ENCODE measurements at regions not wholly inside any gene's neighbourhood (a gene's known extent, or its start where the extent isn't known, plus 50 kb on each side); places are given as distances from the start of the nearest gene placed in this dataset.
"Not testable (repeated sequence)": the region's sequence is repeated elsewhere in the genome, so short reads cannot be mapped to it uniquely, and the experiment has no call there.

DNA sequence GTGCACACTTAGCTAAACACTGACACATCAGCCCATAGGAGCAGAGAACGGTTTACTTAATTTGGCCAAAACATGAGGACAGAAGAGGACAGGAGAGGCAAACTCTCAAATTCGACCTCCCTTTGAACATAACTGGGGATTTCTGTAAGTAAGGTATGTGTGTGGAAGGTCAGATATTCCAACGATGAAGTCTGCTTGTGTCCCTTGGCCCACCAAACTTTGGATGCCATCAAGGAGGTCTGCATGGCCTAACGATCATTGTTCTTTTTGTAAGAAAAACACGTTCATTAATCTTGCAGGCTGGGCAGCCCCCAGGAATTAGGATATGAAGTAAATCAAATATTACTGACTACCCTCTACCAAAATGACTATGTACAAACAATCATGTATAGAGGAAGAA lies 908.5 kb upstream of the ATXN7L3B start:
- ATAC-seq (no peak), DNase-seq (no peak)
- Histone ChIP-seq H3K27me3 (ENCODE audit: control insufficient read depth, insufficient read depth) (no peaks in the 10 kb centered on the region), H3K27ac (ENCODE audit: low read length) (no peak overlapping the region), H3K4me3 (ENCODE audit: low read length) (no peak overlapping the region), H3K9me3 (ENCODE audit: control insufficient read depth, low read length) (no peaks in the 10 kb centered on the region), H3K4me1 (ENCODE audit: control insufficient read depth, insufficient read depth, low read length) (no peaks in the 10 kb centered on the region)
- intact Hi-C loops (cut with DNase I), result no loop called here
- WGBS, result 73% methylated on average over 5 of the region's 5 CpGs

- intact Hi-C loops (cut with DNase I), result no loop called here
- WGBS, result 38% methylated on average over 4 of the region's 4 CpGs
- Histone ChIP-seq H3K4me1 (ENCODE audit: control insufficient read depth, insufficient read depth, low read length) (no peaks in the 10 kb centered on the region), H3K4me3 (ENCODE audit: low read length) (no peak overlapping the region), H3K27ac (ENCODE audit: low read length) (no peak overlapping the region), H3K9me3 (ENCODE audit: control insufficient read depth, low read length) (no peaks in the 10 kb centered on the region), H3K27me3 (ENCODE audit: control insufficient read depth, insufficient read depth) (no peaks in the 10 kb centered on the region)
- DNase-seq (no peak), ATAC-seq (no peak)
Measured at GRCh38 chr12:73629893-73630831, 907.5 kb upstream of the ATXN7L3B start.

- H3K27ac ChIP-seq (ENCODE audit: low read length), result no peak overlapping the region
- no peaks in the 10 kb centered on the region for H3K9me3 ChIP-seq (ENCODE audit: control insufficient read depth, low read length)
- DNase-seq (no peak), ATAC-seq (no peak)
- H3K27me3 ChIP-seq (ENCODE audit: control insufficient read depth, insufficient read depth), result no peaks in the 10 kb centered on the region
- no peak overlapping the region for H3K4me3 ChIP-seq (ENCODE audit: low read length)
- no peaks in the 10 kb centered on the region for H3K4me1 ChIP-seq (ENCODE audit: control insufficient read depth, insufficient read depth, low read length)
- intact Hi-C loops (cut with DNase I), result no loop called here
Measured at GRCh38 chr12:73632191-73632590, 905.4 kb upstream of the ATXN7L3B start.

DNA sequence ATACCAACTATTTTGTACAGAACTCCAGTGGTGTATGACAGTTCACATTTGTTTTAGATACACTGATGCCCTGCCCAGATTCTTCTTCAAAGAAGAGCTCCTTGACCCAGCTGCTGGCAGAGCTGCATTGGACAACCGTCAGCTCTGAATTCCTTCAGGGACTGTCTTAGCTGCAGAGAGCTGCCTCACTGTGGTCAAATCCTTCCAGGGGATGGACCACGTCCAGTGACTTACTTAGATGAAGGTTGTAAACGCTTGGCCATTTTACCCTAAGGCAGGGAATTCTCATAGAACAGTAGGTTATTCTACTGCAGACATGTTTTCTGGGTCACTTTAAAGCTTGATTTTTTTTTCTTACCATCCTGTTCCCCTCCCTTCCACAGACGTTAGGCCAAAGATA lies 905.0 kb upstream of the ATXN7L3B start:
- Histone ChIP-seq H3K27ac (ENCODE audit: low read length) (no peak overlapping the region), H3K4me1 (ENCODE audit: control insufficient read depth, insufficient read depth, low read length) (no peaks in the 10 kb centered on the region), H3K27me3 (ENCODE audit: control insufficient read depth, insufficient read depth) (no peaks in the 10 kb centered on the region), H3K4me3 (ENCODE audit: low read length) (no peak overlapping the region), H3K9me3 (ENCODE audit: control insufficient read depth, low read length) (no peaks in the 10 kb centered on the region)
- WGBS, result 52% methylated on average over 4 of the region's 4 CpGs
- DNase-seq (no peak), ATAC-seq (no peak)
- intact Hi-C loops (cut with DNase I), result no loop called here

DNA sequence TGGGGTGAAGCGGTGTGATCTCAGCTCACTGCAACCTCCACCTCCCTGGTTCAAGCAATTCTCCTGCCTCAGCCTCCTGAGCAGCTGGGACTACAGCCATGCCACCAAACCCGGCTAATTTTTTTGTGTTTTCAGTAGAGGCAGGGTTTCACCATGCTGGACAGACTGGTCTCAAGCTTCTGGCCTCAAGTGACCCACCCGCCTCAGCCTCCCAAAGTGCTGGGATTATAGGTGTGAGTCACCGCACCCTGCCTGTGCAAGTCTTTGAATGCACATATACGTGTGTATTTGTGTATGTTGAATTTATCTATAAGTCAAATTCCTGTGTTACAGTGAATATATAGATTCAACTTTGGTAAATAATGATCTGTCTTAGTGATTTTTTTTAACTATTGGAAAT lies 898.2 kb upstream of the ATXN7L3B start:
- H3K9me3 ChIP-seq (ENCODE audit: control insufficient read depth, low read length); H3K27me3 ChIP-seq (ENCODE audit: control insufficient read depth, insufficient read depth); intact Hi-C loops (cut with DNase I); H3K4me1 ChIP-seq (ENCODE audit: control insufficient read depth, insufficient read depth, low read length); ATAC-seq; H3K4me3 ChIP-seq (ENCODE audit: low read length); DNase-seq; H3K27ac ChIP-seq (ENCODE audit: low read length): not testable (repeated sequence)
- 83% methylated on average over 5 of the region's 5 CpGs for WGBS

DNA sequence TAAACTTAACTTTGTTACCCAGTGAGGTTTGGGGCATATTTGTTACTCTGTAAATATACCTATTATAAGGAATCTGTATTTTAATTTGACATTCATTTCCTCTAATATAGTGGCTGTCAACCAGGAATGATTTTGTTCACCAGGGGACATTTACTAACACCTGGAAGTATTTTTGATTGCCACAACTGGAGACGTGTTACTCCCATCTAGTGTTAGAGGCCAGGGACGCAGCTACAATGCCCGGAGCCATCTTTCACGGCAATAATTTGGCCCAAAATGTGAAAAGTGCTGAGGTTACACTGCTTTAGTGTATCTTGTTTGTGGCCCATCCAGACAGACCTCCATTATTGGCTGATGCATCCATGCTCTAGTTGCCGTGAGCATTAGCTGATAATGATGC lies 881.3 kb upstream of the ATXN7L3B start:
- Histone ChIP-seq H3K27ac (ENCODE audit: low read length) (no peak overlapping the region), H3K4me3 (ENCODE audit: low read length) (no peak overlapping the region), H3K4me1 (ENCODE audit: control insufficient read depth, insufficient read depth, low read length) (no peaks in the 10 kb centered on the region), H3K27me3 (ENCODE audit: control insufficient read depth, insufficient read depth) (no peaks in the 10 kb centered on the region), H3K9me3 (ENCODE audit: control insufficient read depth, low read length) (no peaks in the 10 kb centered on the region)
- DNase-seq (no peak), ATAC-seq (no peak)
- intact Hi-C loops (cut with DNase I), result no loop called here
- 64% methylated on average over 5 of the region's 5 CpGs for WGBS

DNA sequence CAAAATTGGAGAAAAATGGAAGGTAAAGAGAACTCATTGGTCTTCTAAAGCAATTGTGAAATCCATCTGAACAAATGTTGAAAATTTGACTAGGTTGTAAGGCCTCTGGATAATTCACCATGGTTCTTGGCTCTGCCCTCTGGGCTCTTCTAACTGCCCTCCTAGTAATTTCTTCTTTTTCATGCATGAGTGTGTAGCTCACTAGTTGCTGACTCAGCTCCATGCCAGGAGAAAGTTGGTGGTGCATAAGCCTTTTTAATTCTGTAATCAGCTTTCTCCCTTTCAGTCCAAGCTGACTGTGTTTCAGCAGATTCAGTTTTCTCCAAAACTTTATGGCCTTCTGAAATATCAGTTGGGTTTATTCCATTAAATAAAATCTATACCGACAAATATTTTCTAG lies 877.8 kb upstream of the ATXN7L3B start:
- no peak overlapping the region for H3K4me3 ChIP-seq (ENCODE audit: low read length)
- intact Hi-C loops (cut with DNase I), result no loop called here
- ATAC-seq, result no peak
- H3K27me3 ChIP-seq (ENCODE audit: control insufficient read depth, insufficient read depth), result no peaks in the 10 kb centered on the region
- no peaks in the 10 kb centered on the region for H3K9me3 ChIP-seq (ENCODE audit: control insufficient read depth, low read length)
- H3K4me1 ChIP-seq (ENCODE audit: control insufficient read depth, insufficient read depth, low read length), result no peaks in the 10 kb centered on the region
- 75% methylated on average over 1 of the region's 1 CpG for WGBS
- no peak overlapping the region for H3K27ac ChIP-seq (ENCODE audit: low read length)
- no peak for DNase-seq

- Histone ChIP-seq H3K4me3 (ENCODE audit: low read length) (no peak overlapping the region), H3K4me1 (ENCODE audit: control insufficient read depth, insufficient read depth, low read length) (no peaks in the 10 kb centered on the region), H3K27ac (ENCODE audit: low read length) (no peak overlapping the region), H3K27me3 (ENCODE audit: control insufficient read depth, insufficient read depth) (no peaks in the 10 kb centered on the region), H3K9me3 (ENCODE audit: control insufficient read depth, low read length) (no peaks in the 10 kb centered on the region)
- intact Hi-C loops (cut with DNase I), result no loop called here
- DNase-seq, result no peak
- peak in 1 of 2 donors; percentile 14 for ATAC-seq
- WGBS, result 94% methylated on average over 16 of the region's 16 CpGs
Measured at GRCh38 chr12:73665193-73665592, 872.4 kb upstream of the ATXN7L3B start.

GRCh38 chr12:73671550-73671949 lies 866.1 kb upstream of the ATXN7L3B start:
- intact Hi-C loops (cut with DNase I); H3K4me3 ChIP-seq (ENCODE audit: low read length); H3K27me3 ChIP-seq (ENCODE audit: control insufficient read depth, insufficient read depth); DNase-seq; ATAC-seq; H3K27ac ChIP-seq (ENCODE audit: low read length); H3K9me3 ChIP-seq (ENCODE audit: control insufficient read depth, low read length); H3K4me1 ChIP-seq (ENCODE audit: control insufficient read depth, insufficient read depth, low read length): not testable (repeated sequence)
- WGBS, result 80% methylated on average over 3 of the region's 3 CpGs

DNA sequence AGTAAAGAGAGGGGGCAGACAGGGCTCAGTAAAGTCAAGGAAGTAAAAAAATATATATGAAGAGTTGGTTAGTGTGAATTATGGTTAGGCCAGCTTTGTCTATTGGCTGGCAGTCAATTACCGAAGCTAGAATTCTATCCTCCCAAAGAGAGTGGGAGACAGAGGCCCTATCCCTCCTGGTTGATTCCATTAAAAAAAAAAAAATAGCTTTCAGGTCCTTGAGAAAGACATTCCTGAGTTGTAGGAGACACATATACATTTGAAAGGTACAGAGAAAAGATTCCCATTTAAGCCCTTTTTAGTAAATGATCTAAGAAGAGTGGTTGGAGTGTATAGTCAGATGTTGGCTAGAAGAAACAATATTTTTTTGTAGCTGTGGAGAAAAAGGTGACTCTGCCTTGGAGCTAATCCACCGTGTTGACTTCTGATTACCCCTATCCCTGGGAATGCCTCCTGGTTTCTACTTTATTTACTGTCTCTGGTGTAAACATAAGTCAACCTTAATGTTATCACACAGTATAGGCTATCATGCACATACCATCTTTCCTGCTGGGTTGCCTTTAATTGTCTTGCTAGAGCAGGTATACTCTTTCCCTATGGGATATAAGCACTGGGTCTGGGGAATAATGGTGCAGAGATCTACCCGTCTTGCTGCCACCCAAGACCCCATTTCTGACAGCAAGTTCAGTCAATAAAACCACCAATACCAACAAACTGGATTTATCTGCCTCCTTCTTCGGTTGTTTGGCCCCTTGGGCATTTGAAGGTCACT lies 859.9 kb upstream of the ATXN7L3B start:
- WGBS, result 70% methylated on average over 4 of the region's 4 CpGs
- intact Hi-C loops (cut with DNase I), result no loop called here
- DNase-seq (no peak), ATAC-seq (no peak)
- H3K4me3 ChIP-seq (ENCODE audit: low read length), result no peak overlapping the region
- H3K9me3 ChIP-seq (ENCODE audit: control insufficient read depth, low read length), result no peaks in the 10 kb centered on the region
- no peak overlapping the region for H3K27ac ChIP-seq (ENCODE audit: low read length)
- H3K4me1 ChIP-seq (ENCODE audit: control insufficient read depth, insufficient read depth, low read length), result no peaks in the 10 kb centered on the region
- H3K27me3 ChIP-seq (ENCODE audit: control insufficient read depth, insufficient read depth), result no peaks in the 10 kb centered on the region

GRCh38 chr12:73678335-73678734 lies 859.3 kb upstream of the ATXN7L3B start:
- H3K4me3 ChIP-seq (ENCODE audit: low read length), result no peak overlapping the region
- no peak for ATAC-seq
- H3K27me3 ChIP-seq (ENCODE audit: control insufficient read depth, insufficient read depth), result no peaks in the 10 kb centered on the region
- intact Hi-C loops (cut with DNase I), result no loop called here
- no peak overlapping the region for H3K27ac ChIP-seq (ENCODE audit: low read length)
- no peaks in the 10 kb centered on the region for H3K4me1 ChIP-seq (ENCODE audit: control insufficient read depth, insufficient read depth, low read length)
- no peaks in the 10 kb centered on the region for H3K9me3 ChIP-seq (ENCODE audit: control insufficient read depth, low read length)
- WGBS, result 58% methylated on average over 3 of the region's 3 CpGs
- DNase-seq, result no peak
